Hematopoietic multipotent progenitor cell treated with erythropoietin and hydrocortisone succinate and interleukin-3 and kit ligand, for 15 days (in vitro differentiated cells): ENCODE measurements at regions not wholly inside any gene's neighbourhood (a gene's known extent, or its start where the extent isn't known, plus 50 kb on each side); places are given as distances from the start of the nearest gene placed in this dataset.

Source experiments
- DNase-seq: peaks from one replicate; pipeline ENCODE4 v3.0.0-alpha.2; 2015; ENCODE audit warnings: low spot score

DNA sequence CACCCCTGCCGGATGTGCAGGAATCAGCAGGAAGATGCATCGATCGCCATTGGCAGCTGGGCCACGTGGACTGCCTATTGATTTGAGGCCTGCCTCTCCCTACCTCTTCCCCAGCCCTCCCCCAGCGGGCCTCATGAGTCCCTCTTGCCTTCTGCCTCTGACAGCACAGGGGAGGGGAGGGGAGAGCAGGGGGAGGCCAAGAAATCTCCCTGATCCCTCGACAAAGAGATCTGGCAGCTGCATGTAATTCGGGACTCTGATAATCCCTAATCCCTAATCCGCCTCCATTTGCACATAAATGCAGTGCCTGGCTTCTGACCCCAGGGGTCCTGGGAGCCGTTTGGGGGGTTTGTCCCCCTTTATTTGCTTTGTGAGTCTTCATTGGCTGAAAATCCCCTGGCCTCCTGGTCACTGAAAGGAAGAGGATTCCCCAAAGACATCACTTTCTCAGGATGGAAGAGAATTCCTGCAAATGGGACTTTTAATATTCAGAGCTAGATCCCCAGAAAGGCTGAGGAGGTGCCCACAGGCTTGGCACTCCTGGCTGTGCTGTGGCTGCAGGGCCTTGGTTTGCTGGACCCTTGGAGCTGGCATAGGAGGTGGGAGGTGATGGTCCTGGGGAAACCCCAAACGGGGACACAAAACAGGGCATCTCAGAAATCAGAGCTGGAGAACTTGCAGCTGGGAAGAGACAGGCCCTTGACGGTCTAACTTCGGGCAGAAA is 239.4 kb upstream of the POU3F1 start:
- no peak for DNase-seq

DNA sequence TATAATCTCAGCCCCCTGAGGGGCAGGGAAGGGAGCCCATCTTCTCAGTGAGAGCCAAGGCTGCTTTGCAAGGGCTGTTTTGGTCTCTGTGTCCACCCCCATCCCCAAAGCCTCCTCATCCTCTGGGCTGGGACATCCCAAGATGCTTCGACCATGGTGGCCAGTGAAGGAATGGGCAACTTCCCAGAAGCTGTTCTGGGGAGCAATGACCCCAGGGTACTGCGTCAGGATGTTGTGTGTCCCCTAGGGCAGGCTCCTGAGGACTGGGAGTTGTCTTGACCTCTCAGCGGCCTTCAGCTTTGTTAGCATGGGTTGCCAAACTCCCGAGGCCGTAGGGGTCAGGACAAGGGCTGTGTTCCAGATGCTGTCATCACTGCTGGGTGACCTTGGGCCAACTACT is 238.4 kb upstream of the POU3F1 start:
- no peak for DNase-seq

DNA sequence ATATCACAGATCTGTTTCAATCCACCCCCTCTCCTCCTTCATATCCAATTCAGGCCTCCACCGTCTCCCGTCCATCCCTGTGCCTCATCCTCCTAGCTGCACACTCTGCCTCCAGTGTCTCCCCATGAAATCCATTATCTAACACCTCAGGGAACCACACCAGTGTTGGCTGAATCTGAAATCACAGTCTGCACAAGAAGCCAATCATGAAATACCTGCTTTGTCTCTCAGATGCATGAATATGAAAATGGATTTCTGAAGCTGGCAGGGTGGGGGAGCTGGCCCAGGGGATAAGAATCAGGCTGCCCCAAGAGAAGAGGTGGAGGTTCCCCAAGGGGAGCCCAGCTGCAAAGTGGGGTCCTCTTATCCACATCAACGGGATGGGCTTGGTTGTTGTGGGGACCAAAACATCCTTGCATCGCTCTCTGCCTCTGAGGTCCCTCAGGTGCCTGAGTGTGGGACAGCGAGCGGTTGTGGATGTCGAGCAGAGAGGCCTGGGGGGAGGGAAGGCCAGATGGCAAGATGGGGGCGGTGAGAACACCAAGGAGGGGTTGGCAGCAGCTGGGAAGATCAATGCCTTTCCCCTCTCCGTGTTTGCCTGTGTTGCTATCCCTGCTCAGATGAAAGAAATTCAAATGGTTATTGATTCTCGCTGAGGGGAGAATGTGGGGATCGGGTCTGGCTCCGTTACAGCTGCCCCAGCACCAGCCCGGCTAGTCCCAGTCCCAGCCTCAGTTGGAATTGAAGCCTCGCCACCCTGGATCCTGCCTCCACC is 237.3 kb upstream of the POU3F1 start:
- DNase-seq, result no peak

DNA sequence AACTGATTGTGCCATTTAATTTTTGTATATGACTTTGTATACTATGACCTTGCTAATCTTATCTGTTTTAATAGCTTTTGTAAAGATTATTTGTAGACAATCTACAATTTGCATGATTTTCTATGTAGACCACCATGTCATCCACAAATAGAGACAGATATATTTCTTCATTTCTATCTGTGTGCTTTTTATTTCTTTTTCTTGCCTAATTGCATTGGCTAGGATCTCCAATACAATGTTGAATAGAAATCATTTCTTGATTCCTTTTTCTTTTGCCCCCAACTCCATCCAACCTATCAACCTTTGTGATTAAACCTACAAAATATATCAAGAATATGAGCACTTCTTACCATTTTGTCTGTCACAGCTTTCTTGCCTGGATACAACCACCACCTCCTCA is 232.6 kb upstream of the POU3F1 start:
- DNase-seq, result no peak

DNA sequence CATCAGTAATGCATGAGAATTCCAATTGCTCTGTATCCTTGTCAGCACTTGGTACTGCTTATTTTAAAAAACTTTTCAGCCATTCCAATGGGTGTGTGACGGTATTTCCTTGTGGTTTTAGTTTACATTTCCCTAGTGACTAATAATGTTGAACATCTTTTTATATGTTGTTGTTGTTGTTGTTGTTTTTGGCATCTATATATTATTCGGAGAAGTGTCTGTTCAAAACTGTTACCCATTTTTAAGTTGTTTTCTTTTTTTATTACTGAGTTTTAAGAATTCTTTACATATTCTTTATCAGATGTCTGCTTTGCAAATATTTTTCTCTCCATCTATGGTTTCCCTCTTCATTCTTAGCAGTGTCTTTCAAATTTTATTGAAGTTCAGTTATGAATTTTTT is 231.1 kb upstream of the POU3F1 start:
- no peak for DNase-seq

DNA sequence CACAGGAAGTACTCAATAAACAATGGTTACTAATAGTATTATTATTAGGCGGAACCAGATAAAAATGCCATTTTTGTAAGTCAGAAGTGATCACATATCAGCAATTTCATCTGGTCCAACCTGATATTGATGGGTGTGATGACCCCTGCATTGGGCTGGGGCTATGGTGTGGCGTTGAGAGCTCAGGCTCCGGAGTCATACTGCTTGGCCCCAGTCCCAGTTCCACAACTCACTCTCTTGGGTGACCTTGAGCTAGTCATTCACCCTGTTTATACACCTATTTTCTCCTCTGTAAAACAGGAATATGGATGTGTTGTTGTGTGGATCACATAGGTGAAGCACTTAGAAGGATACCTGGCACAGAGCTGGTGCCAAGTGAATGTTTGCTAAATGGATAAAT is 229.4 kb upstream of the POU3F1 start:
- no peak for DNase-seq

DNA sequence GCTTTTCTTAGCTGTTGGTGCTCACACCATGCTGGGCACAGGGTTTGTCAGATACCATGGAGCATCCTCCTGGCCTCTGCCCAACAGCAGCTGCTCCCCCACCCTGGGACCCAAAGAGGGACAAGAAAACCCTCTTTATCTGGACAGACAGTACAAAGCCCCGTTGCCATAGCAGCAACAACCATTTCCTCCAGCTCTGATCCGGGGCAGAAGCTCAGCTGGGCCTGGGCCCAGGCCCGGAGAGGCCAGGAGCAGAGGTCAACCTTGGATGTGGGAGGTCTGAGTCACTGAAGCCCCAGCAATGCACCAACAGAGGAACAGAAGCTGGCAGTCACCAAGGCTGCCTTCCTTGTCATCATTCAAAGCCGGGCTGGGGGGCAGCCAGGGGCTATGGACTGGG is 228.4 kb upstream of the POU3F1 start:
- no peak for DNase-seq

DNA sequence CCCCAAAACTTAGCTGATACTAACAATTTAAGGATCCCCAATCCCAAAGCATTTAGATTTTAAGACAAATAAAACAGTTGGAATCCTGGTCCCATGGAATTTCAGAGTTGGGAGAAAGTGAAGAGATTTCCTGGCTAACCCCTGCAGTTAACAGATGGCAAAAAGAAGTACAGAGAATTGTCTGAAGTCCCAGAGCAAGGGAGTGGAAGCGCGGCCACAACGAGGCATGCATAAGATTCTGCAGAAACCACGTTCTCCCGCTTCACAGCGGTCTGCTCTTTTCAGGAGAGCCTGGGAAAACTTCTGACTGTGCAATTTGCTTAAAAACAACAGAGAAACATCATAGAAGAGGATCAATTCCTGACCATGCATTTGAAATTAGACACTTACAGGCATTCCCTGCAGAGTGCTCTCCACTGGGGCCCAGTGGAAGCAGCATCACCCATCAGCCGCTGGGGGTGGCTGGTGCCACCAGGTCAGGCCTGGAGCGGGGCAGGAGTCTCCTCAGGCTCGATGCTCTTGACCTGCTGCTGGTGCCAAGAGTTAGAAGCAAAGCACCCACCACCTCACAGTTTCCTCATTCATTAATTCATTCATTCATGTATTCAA is 226.7 kb upstream of the POU3F1 start:
- no peak for DNase-seq

DNA sequence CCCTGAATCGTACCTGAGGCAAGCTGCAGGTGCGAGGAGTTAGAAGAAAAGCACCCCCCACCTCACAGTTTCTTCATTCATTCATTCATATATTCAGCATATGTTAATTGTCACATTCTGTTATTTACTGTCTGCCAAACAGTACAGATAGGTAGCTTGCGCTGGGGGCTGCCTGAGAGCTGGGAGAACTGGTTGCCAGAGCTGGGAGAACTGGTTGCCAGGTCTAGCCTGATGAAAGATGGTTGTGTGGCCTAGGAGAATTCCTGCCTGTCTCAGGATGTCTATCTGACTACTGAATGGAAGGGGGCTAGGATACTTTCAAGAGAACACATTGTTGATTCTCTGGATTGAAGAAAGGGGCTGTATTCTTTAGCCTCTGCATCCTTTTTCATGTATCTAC is 225.9 kb upstream of the POU3F1 start:
- no peak for DNase-seq

DNA sequence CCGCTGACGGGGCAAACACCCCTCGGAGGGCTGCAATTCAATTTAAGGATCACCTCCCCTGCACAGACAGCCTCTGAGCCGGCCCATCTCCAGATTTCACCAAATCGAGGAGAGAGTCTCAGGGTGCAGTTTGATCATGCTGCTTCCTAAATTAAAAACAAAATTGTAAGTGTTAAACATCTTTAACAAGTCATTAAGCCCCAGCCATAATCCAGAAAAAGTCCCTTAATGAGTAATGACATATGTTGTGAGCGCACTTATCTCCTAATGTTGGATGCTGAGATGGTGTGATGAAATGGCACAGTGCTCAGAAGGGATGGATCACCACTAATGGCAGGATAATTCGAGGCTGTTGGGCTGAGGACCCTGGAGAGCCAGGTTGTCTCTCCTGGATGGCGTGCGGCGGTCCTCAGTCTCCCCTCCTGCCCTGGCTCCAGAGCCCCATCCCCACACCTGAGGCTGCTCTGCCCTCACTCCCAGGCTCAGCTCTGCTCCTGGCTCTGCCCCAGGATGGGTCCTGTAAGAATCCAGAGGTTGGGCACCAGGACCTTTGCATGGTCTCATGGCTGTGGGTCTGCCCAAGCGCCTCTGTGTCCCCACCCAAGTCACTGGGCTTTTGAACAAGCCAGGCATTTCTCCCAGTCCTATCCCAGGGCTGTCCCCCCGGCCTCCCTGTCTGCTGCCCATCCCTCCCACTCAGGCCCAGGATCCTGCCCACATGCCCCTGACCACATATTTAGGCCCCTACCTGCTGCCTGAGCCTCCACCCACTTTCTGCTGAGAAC is 224.4 kb upstream of the POU3F1 start:
- no peak for DNase-seq

DNA sequence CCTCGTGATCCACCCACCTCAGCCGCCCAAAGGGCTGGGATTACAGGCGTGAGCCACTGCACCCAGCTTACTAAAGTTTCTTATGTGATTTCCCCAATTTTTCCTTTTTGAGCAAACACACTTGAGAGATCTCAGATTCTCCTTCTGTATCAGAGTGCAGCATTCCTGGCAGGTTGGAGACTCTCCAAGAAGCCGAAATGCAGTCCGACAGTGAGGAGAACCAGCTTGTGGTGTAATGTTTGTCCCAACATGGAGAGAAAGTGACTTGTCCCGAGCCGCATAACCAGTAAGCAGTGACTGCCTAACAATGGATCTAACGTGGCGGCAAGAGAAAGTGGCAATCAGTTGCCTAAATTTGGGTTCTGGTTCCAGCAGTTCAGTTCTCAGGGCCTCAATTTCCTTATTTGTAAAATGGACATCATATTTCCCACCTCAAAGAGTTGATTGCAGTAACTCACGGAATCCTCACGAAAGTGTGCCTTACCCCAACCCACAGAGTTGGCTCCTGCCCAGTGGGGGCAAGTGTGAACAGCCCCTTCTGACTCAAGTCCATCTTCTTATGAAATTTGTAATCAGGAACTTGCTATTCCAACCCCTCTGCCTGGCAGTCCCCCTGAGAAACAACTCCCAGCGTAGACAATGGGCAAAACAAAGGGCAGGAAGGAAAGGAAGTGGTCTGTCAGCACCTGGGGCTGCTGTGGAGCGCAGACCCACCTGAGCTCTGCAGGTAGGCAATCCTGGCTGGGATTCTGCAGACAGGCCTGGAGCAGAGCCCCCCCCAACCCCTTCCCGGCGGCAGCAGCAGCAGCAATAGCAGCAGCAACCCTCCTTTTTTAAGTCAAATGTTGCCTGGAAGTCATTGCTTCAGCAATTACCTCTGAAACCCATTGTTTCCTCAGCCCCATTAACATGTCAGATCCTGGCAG is 223.6 kb upstream of the POU3F1 start:
- no peak for DNase-seq

DNA sequence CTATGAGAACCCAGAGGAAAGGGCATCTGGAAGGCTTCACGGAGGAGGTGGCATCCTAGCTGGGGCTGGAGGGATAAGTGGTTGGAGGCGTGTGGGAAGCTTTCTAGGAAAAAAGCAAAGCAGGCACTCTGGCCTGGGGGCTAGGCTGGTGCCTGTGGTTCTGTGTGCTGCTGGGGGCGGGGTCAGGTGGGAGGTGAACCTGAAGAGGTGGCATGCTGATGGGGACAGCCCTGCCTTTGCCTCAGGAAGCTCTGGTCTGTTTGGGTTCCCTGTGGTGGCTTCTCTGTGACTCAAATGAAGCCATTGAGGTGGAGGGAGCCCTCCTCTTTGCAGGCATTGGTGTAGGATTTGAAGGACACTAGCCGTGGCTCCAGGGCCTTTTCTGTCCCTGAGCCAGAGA is 221.6 kb upstream of the POU3F1 start:
- no peak for DNase-seq

DNA sequence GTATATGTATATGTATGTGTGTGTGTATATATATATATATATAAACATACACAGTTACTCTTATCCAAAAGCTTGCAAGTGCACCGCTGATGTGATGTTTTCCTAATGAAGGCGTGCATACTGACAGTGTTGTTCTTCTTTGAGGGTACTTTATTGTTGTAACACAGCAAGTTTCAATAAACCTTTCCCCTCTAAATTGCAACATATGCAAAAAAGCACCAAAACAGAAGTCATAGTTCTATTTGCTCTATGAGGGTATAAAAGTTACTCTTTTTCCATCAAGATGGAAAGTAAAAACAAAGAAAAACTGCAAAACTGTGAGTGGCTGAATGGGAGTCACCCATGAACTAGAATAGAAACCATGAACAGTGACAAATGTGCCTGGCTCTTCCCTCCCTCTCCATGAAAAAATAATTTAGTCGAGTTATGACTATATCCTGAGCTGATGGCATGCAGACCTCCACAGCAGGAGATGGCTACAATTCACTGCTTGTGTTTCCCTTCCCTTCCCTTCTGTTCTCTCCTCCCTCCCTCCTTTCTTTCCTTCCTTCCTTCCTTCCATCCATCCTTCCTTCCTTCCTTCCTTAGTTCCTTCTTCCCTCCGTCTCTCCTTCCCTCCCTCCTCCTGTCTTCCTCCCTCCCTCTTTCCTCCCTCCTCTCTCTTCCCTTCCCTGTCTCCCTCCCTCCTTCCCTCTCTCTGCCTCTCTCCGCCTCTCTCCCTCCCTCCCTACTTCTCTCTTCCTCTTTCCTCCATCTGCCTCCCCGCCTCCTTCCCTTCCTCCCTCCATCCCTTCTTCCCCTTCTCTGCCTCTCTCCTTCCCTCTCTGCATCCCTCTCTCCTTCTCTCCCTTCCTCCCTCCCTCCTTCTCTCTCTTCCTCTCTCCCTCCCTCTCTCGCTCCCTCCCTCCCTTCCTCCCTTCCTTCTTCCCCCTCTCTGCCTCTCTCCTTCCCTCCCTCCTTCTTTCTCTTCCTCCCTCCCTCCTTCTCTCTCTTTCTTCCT is 220.7 kb upstream of the POU3F1 start:
- no peak for DNase-seq

DNA sequence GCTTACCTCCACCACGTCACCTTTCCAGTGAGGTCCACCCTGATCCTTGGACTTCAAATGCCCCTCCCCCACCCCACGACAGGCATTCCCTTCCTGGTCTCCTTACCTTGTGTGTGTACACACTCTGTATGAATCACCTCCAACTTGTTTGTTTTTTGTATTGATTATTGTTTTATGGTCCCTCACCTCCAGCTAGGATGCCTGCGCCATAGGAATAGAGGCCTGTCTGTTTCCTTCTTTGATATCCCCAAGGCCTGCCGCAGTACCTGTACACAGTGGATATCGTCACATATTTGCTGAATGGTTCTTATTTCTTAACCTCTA is 219.6 kb upstream of the POU3F1 start:
- no peak for DNase-seq

DNA sequence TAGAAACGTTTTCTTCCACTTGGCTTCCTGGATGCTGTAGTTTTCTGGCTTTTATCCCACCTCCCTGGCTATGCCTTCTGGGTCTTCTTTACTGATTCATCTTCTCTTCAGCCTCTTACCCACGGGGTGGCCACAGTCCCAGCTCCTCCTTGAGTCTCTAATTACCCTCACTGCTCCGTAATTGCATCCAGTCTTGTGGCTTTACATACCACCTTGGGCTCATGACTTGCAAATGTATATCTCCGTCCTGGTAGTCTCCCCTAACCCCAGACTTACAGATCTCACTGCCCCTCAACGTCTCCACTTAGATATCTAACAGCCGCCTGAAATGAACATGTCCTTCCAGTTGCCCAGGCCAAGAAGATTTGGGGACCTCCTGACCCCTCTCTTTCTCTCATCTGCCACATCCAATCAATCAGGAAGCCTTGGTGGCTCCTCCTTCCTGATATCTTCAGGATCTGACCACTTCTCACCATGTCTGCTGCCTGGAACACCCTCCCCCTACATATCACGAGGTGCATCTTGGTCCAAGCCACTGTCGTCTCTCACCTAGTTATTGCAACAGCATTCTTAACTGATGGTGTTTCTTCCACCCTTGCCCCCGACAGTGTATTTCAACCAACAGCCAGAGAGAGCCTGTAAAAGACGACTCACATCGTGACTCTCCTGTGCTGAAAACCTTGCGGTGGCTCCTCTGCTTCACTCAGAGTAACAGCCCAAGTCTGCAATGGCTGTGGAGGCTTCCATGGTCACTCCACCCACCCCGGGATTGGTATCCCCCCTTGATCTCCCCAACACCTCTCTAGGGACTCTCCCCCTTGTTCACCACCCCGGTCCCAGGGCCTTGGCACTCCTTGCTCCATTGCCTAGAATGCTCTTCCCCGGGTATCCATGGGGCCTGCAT is 219.0 kb upstream of the POU3F1 start:
- DNase-seq, result no peak

DNA sequence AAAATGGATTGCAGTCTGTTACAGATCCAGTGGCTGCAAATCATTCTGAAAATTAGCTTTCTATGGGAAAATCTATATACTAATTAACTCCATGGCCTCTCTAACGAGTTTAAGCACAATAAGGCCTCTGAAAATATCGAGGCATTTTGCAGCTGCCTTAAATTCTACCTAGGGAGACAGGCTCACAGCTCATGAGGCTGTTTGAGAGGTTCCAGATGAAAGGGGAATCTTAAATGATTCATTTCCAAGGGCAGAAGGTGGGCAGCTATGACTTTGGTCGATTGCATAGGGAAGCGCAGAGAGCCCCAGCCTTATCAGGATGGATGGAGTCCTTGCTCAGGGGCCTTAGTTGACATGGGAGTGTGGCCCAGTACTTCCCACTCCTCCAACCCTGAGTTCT is 216.8 kb upstream of the POU3F1 start:
- no peak for DNase-seq

DNA sequence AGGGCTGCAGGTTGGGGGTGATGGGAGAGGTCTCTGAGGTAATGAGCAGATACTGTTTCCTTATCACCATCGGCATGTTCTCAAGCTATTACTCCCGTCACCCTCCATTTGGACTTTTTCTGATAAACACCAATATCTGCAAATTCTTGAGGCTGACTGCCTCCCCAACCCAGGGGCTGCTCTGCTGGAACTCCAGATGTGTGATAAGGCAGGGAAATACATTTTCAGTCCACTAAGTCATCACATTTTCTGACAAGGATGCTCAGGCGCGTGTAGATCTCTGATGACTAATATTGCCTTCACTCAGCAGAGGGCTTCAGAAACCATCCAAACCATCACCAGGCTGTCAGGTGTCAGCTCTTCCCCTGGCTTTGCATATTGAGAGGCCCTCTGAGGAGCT is 215.0 kb upstream of the POU3F1 start:
- DNase-seq, result no peak

DNA sequence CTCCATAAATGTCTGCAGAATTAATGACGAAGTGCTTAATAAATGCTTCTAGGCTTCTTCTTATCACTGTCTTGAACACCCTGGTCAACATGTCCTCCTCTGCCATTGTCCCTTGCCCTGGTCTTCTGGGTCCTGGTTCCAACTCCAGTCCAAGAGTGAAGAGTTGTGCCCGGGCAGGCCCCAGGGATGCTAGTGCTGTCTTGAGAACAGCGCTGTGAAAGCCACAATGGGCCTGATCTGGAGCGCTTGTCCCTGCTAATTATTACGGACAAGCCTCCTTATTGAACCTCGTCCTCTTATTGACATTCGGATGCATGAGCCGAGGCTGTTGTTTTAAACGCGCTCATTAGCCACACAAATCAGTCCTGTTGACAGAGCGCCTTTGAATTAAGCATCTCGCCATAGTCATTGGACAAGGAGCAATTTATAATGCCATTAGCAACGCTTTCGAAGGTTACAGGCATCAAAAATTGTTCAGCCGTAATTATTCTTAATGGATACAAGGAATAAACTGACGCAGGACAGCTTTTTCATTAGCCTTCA is 211.6 kb upstream of the POU3F1 start:
- no peak for DNase-seq

DNA sequence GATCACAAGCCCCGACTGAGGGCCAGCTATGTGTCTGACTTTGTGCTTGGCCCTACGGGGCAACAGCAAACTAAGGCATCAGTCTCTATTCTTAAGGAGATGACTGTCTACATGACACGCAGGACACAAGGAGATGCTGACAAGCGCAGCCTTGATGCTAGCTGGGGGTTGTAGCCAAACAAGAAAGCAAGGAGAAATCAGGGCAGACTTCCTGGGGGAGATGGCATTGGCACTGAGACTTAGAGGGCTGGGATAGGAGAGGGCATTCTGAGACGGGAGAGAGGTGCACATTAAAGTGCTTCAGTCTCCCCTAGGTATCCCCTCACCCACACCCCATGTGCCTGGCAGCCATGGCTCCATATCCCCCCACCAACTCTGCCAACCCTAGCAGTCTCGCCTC is 210.8 kb upstream of the POU3F1 start:
- DNase-seq, result no peak
